ENCODE measurements at regions not wholly inside any gene's neighbourhood (a gene's known extent, or its start where the extent isn't known, plus 50 kb on each side); places are given as distances from the start of the nearest gene placed in this dataset.

DNA sequence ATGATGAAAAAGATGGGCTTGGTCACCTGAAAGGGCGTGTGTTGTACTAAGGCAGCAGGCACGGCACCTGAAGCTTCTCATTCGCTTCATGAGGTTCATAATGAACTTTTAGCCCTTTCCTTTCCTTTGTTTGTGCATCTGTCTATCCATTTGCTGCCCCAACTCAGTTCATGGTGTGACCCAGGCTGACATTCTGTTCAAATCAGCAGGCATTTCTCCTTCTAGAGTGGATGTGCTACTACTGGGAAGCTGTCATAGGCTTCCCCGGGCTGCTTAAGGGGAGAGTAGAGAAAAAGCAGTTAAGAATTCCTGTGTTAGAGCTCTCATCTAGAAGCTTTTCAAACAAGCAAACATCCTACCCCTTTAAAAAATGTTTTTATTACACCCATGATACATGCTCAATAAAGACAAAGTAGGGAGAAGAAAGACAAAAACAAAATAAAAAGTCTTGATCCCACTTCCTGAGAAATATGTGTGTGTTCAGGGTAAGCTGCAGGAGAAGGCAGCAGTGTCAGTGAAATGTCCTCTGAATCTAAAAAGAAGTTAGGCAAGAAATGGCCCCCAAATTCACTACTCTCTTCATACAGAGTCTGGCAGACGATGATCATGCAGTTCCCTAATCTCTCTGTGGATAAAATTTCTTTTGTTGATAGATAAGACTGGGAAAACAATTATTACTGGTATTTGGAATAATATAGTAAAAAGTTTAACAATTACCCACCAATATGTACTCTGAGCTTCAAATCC lies 136.9 kb upstream of the PFN2 start:
- TF ChIP-seq EZH2 (IDR thresholded peaks at IDR 0.05; ENCODE audit: insufficient read depth, poor library complexity, severe bottlenecking) (no peak), EZH2phosphoT487 (IDR thresholded peaks at IDR 0.05; ENCODE audit: insufficient read depth, low read depth) (no peak)
